ENCODE measurements at regions not wholly inside any gene's neighbourhood (a gene's known extent, or its start where the extent isn't known, plus 50 kb on each side); places are given as distances from the start of the nearest gene placed in this dataset.

DNA sequence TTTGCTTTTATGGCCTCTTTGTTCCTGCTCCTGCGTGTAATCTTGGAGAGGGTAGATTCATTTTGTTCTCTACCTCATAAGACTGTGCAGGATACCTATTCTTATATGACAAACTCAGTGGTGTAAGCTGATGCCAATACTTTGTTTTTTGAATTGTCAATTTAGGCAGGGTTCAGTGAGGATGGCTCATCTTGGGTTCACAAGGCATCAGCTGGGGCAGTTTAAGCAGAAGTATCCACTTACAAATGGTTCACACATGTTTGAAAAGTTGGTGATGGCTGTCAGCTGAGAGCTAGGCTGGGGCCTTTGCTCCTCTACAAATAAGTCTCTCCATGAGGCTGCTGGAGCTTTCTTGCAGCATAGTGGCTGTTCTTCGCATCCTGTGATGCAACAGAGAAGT lies 920.6 kb upstream of the PIK3C3 start:
- TF ChIP-seq GABPA (IDR thresholded peaks at IDR 0.05 in 1 of 2, conservative IDR thresholded peaks at IDR 0.05 in 1 of 2) (no peak), REST (IDR thresholded peaks at IDR 0.05) (no peak), MAX (IDR thresholded peaks at IDR 0.05) (no peak), CTCF (IDR thresholded peaks at IDR 0.05; ENCODE audit: low read depth, low read length, missing input control) (no peak), SP1 (IDR thresholded peaks at IDR 0.05) (no peak), YY1 (IDR thresholded peaks at IDR 0.05) (no peak), RAD21 (IDR thresholded peaks at IDR 0.05) (no peak), FOXA1 (IDR thresholded peaks at IDR 0.05) (no peak), JUND (IDR thresholded peaks at IDR 0.05) (no peak)
- TF ChIP-seq, protein P1, sequence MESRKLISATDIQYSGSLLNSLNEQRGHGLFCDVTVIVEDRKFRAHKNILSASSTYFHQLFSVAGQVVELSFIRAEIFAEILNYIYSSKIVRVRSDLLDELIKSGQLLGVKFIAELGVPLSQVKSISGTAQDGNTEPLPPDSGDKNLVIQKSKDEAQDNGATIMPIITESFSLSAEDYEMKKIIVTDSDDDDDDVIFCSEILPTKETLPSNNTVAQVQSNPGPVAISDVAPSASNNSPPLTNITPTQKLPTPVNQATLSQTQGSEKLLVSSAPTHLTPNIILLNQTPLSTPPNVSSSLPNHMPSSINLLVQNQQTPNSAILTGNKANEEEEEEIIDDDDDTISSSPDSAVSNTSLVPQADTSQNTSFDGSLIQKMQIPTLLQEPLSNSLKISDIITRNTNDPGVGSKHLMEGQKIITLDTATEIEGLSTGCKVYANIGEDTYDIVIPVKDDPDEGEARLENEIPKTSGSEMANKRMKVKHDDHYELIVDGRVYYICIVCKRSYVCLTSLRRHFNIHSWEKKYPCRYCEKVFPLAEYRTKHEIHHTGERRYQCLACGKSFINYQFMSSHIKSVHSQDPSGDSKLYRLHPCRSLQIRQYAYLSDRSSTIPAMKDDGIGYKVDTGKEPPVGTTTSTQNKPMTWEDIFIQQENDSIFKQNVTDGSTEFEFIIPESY (IDR thresholded peaks at IDR 0.05), result no peak
- TF ChIP-seq, protein P2, sequence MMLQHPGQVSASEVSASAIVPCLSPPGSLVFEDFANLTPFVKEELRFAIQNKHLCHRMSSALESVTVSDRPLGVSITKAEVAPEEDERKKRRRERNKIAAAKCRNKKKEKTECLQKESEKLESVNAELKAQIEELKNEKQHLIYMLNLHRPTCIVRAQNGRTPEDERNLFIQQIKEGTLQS (IDR thresholded peaks at IDR 0.05), result no peak

Data from liver (tissue), 3 donors.